ENCODE measurements at regions not wholly inside any gene's neighbourhood (a gene's known extent, or its start where the extent isn't known, plus 50 kb on each side); places are given as distances from the start of the nearest gene placed in this dataset.
A peak's percentile ranks its signal among the peaks of the same experiment; 100 is the strongest.

- CTCF ChIA-PET (ENCODE audit: low intra/inter-chr PET ratio): no interaction called here
- Histone ChIP-seq H4K20me1 (replicated peaks; ENCODE audit: control insufficient read depth, insufficient read depth, low read length) (no peaks in the 10 kb centered on the region), H2AFZ (ENCODE audit: low read depth, low read length) (no peak overlapping the region), H3K79me2 (ENCODE audit: control insufficient read depth, insufficient read depth, low read length) (no peaks in the 10 kb centered on the region), H3K9ac (ENCODE audit: insufficient read depth in 1 of 2, low read depth in 2 of 2, low read length in 2 of 2) (no peak overlapping the region), H3K4me1 (replicated peaks in 1 of 2; ENCODE audit: control insufficient read depth in 2 of 2, insufficient read depth in 2 of 2, low read length in 2 of 2) (no peaks in the 10 kb centered on the region), H3K4me2 (ENCODE audit: insufficient read depth, low read length) (no peak overlapping the region), H3K27ac (ENCODE audit: extremely low read depth, low read depth, low read length) (no peak overlapping the region), H3K27me3 (ENCODE audit: control insufficient read depth in 2 of 2, insufficient read depth in 2 of 2, low read length in 2 of 2) (no peaks in the 10 kb centered on the region), H3K9me1 (ENCODE audit: control insufficient read depth, insufficient read depth, low read length) (no peaks in the 10 kb centered on the region), H3K9me3 (replicated peaks; ENCODE audit: control insufficient read depth, insufficient read depth, low read depth, low read length) (no peaks in the 10 kb centered on the region), H3K36me3 (ENCODE audit: control insufficient read depth, insufficient read depth, low read length) (no peaks in the 10 kb centered on the region), H3K4me3 (no peak overlapping the region)
- no peak for ATAC-seq
- BruUV-seq (replicated peaks): no TSS peak
- no peak for FAIRE-seq
- in situ Hi-C loops (cut with MboI): no loop called here
- intact Hi-C loops (cut with micrococcal nuclease): no loop called here
- POLR2A ChIA-PET: no interaction called here
- TF ChIP-seq ZNF3 (CRISPR knock-in tag; IDR thresholded peaks at IDR 0.05) (no peak), MAFK (IDR thresholded peaks at IDR 0.05; ENCODE audit: low read length) (peak; percentile 40; the same call in 1 of the 2 replicates), MAFF (IDR thresholded peaks at IDR 0.05; ENCODE audit: low read length) (peak; percentile 24; the same call in 1 of the 2 replicates), C11orf30 (IDR thresholded peaks at IDR 0.05; ENCODE audit: low read depth) (peak; percentile 34; the same call in 1 of the 2 replicates), ZNF316 (IDR thresholded peaks at IDR 0.05) (peak; percentile 73), BRD4 (IDR thresholded peaks at IDR 0.05) (no peak)
- TF ChIP-seq, protein P1, sequence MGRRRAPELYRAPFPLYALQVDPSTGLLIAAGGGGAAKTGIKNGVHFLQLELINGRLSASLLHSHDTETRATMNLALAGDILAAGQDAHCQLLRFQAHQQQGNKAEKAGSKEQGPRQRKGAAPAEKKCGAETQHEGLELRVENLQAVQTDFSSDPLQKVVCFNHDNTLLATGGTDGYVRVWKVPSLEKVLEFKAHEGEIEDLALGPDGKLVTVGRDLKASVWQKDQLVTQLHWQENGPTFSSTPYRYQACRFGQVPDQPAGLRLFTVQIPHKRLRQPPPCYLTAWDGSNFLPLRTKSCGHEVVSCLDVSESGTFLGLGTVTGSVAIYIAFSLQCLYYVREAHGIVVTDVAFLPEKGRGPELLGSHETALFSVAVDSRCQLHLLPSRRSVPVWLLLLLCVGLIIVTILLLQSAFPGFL (CRISPR knock-in tag; IDR thresholded peaks at IDR 0.05): no peak
- DNase-seq (ENCODE audit: extremely low read depth in 1 of 4, low spot score in 3 of 4): no peak
- 1% methylated on average over 3 of the region's 3 CpGs for WGBS (ENCODE audit: insufficient coverage, low coverage, missing lambda C conversion rate)
These were observed 187.1 kb downstream of the NR4A2 start for GRCh38 chr2:156145469-156145868.

GRCh38 chr2:156136566-156136965, 196.0 kb downstream of the NR4A2 start:
- H4K20me1 ChIP-seq (replicated peaks; ENCODE audit: control insufficient read depth, insufficient read depth, low read length): no peaks in the 10 kb centered on the region
- H3K9ac ChIP-seq (ENCODE audit: insufficient read depth in 1 of 2, low read depth in 2 of 2, low read length in 2 of 2): no peak overlapping the region
- intact Hi-C loops (cut with micrococcal nuclease): no loop called here
- ChIA-PET CTCF (ENCODE audit: low intra/inter-chr PET ratio) (no interaction called here), POLR2A (no interaction called here)
- no peak for DNase-seq (ENCODE audit: extremely low read depth in 1 of 4, low spot score in 3 of 4)
- no TSS peak for BruUV-seq (replicated peaks)
- H2AFZ ChIP-seq (ENCODE audit: low read depth, low read length): no peak overlapping the region
- no peak for FAIRE-seq
- in situ Hi-C loops (cut with MboI): no loop called here
- H3K27ac ChIP-seq (ENCODE audit: extremely low read depth, low read depth, low read length): no peak overlapping the region
- H3K27me3 ChIP-seq (ENCODE audit: control insufficient read depth in 2 of 2, insufficient read depth in 2 of 2, low read length in 2 of 2): no peaks in the 10 kb centered on the region
- no peaks in the 10 kb centered on the region for H3K9me1 ChIP-seq (ENCODE audit: control insufficient read depth, insufficient read depth, low read length)
- H3K36me3 ChIP-seq (ENCODE audit: control insufficient read depth, insufficient read depth, low read length): no peaks in the 10 kb centered on the region
- no peaks in the 10 kb centered on the region for H3K79me2 ChIP-seq (ENCODE audit: control insufficient read depth, insufficient read depth, low read length)
- no peak overlapping the region for H3K4me3 ChIP-seq
- no peaks in the 10 kb centered on the region for H3K4me1 ChIP-seq (replicated peaks in 1 of 2; ENCODE audit: control insufficient read depth in 2 of 2, insufficient read depth in 2 of 2, low read length in 2 of 2)
- no peaks in the 10 kb centered on the region for H3K9me3 ChIP-seq (replicated peaks; ENCODE audit: control insufficient read depth, insufficient read depth, low read depth, low read length)
- no peak overlapping the region for H3K4me2 ChIP-seq (ENCODE audit: insufficient read depth, low read length)
- ATAC-seq: no peak
- 2% methylated on average over 4 of the region's 4 CpGs for WGBS (ENCODE audit: insufficient coverage, low coverage, missing lambda C conversion rate)
- TF ChIP-seq IRF1 (CRISPR knock-in tag; IDR thresholded peaks at IDR 0.05; ENCODE audit: borderline replicate concordance) (no peak), CCNT2 (IDR thresholded peaks at IDR 0.05; ENCODE audit: borderline replicate concordance, extremely low read depth, insufficient read length, low read depth, low read length) (no peak), TSHZ1 (CRISPR knock-in tag; IDR thresholded peaks at IDR 0.05) (0 out of 2 replicates have a peak, but pooled peaks have one; percentile 63)
- TF ChIP-seq, protein P2, sequence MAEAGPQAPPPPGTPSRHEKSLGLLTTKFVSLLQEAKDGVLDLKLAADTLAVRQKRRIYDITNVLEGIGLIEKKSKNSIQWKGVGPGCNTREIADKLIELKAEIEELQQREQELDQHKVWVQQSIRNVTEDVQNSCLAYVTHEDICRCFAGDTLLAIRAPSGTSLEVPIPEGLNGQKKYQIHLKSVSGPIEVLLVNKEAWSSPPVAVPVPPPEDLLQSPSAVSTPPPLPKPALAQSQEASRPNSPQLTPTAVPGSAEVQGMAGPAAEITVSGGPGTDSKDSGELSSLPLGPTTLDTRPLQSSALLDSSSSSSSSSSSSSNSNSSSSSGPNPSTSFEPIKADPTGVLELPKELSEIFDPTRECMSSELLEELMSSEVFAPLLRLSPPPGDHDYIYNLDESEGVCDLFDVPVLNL (CRISPR knock-in tag; IDR thresholded peaks at IDR 0.05; ENCODE audit: low read depth): no peak

Data from K562 (cell line).